Skeletal muscle tissue (tissue), 3 donors: ENCODE measurements at regions not wholly inside any gene's neighbourhood (a gene's known extent, or its start where the extent isn't known, plus 50 kb on each side); places are given as distances from the start of the nearest gene placed in this dataset.

Source experiments
- H3K27ac ChIP-seq: one replicate; pipeline ENCODE4 v1.7.0; 2013; ENCODE audit warnings: mild to moderate bottlenecking, low read depth, low read length, inconsistent platforms
- H3K27me3 ChIP-seq, 3 donors: one replicate each; pipeline ENCODE4 v1.7.0; 2013; ENCODE audit warnings: low read length in 3 of 3; ENCODE audit not compliant: control insufficient read depth in 3 of 3, insufficient read depth in 3 of 3
- H3K36me3 ChIP-seq, 3 donors: one replicate each; pipeline ENCODE4 v1.7.0; 2013; ENCODE audit warnings: low read length in 3 of 3; ENCODE audit not compliant: control insufficient read depth in 3 of 3, insufficient read depth in 3 of 3
- H3K4me1 ChIP-seq, 3 donors: one replicate each; pipeline ENCODE4 v1.7.0; 2013; ENCODE audit warnings: low read length in 3 of 3, mild to moderate bottlenecking in 3 of 3; ENCODE audit not compliant: control insufficient read depth in 3 of 3, insufficient read depth in 3 of 3
- H3K4me3 ChIP-seq, 3 donors: one replicate each; pipeline ENCODE4 v1.7.0; 2013; ENCODE audit warnings: low read length in 3 of 3
- H3K9ac ChIP-seq, 3 donors: one replicate each; pipeline ENCODE4 v1.7.0; 2013; ENCODE audit warnings: low read length in 3 of 3, mild to moderate bottlenecking in 3 of 3, moderate library complexity in 2 of 3, low read depth in 1 of 3
- H3K9me3 ChIP-seq, 3 donors: one replicate each; pipeline ENCODE4 v1.7.0; 2013; ENCODE audit warnings: low read length in 3 of 3; ENCODE audit not compliant: control insufficient read depth in 3 of 3
- donor health status: Osteomylitis.

- no peaks in the 10 kb centered on the region for H3K9me3 ChIP-seq
- H3K27me3 ChIP-seq, result no peaks in the 10 kb centered on the region
- no peaks in the 10 kb centered on the region for H3K36me3 ChIP-seq
- no peak overlapping the region for H3K27ac ChIP-seq
- H3K4me1 ChIP-seq, result peaks cover 0 to 3% (median 0%) of the 10 kb centered on the region in 3 donors
- H3K4me3 ChIP-seq, result no peak overlapping the region
- no peak overlapping the region for H3K9ac ChIP-seq
Observed at GRCh38 chr1:221449194-221449593, 292.7 kb downstream of the DUSP10 start.

GRCh38 chr1:221449801-221450470, 292.0 kb downstream of the DUSP10 start:
- Histone ChIP-seq H3K4me1 (peaks cover 0 to 3% (median 0%) of the 10 kb centered on the region in 3 donors), H3K27me3 (no peaks in the 10 kb centered on the region), H3K9ac (no peak overlapping the region)

GRCh38 chr1:221451741-221452140, 290.1 kb downstream of the DUSP10 start:
- no peaks in the 10 kb centered on the region for H3K27me3 ChIP-seq
- no peaks in the 10 kb centered on the region for H3K36me3 ChIP-seq
- H3K9me3 ChIP-seq, result no peaks in the 10 kb centered on the region
- no peak overlapping the region for H3K27ac ChIP-seq
- H3K4me1 ChIP-seq, result peaks cover 0 to 3% (median 0%) of the 10 kb centered on the region in 3 donors
- H3K4me3 ChIP-seq, result no peak overlapping the region
- no peak overlapping the region for H3K9ac ChIP-seq

More at GRCh38 chr1:221449801-221450470, 292.0 kb downstream of the DUSP10 start:
- Histone ChIP-seq H3K27ac (no peak overlapping the region), H3K36me3 (no peaks in the 10 kb centered on the region), H3K9me3 (no peaks in the 10 kb centered on the region), H3K4me3 (no peak overlapping the region)

- no peaks in the 10 kb centered on the region for H3K9me3 ChIP-seq
- no peak overlapping the region for H3K9ac ChIP-seq
- no peaks in the 10 kb centered on the region for H3K36me3 ChIP-seq
- peaks cover 0 to 13% (median 8%) of the 10 kb centered on the region in 3 donors for H3K4me1 ChIP-seq
- no peak overlapping the region for H3K4me3 ChIP-seq
- H3K27me3 ChIP-seq, result no peaks in the 10 kb centered on the region
- H3K27ac ChIP-seq, result no peak overlapping the region
Observed at GRCh38 chr1:221454096-221454495, 287.8 kb downstream of the DUSP10 start.

- no peaks in the 10 kb centered on the region for H3K36me3 ChIP-seq
- no peak overlapping the region for H3K27ac ChIP-seq
- H3K9ac ChIP-seq, result no peak overlapping the region
- H3K9me3 ChIP-seq, result no peaks in the 10 kb centered on the region
- peaks cover 0 to 23% (median 19%) of the 10 kb centered on the region in 3 donors for H3K4me1 ChIP-seq
- H3K27me3 ChIP-seq, result no peaks in the 10 kb centered on the region
- no peak overlapping the region for H3K4me3 ChIP-seq
Observed at GRCh38 chr1:221456918-221457317, 285.0 kb downstream of the DUSP10 start.

GRCh38 chr1:221457685-221458446, 284.0 kb downstream of the DUSP10 start:
- peak overlapping the region in 1 of 3 donors; percentile 11 for H3K4me3 ChIP-seq
- no peaks in the 10 kb centered on the region for H3K36me3 ChIP-seq
- peak overlapping the region; percentile 83 for H3K27ac ChIP-seq
- no peaks in the 10 kb centered on the region for H3K9me3 ChIP-seq
- H3K9ac ChIP-seq, result peak overlapping the region in 2 of 3 donors; percentile 2 to 67
- peaks cover 0 to 31% (median 24%) of the 10 kb centered on the region in 3 donors for H3K4me1 ChIP-seq
- no peaks in the 10 kb centered on the region for H3K27me3 ChIP-seq

GRCh38 chr1:221458447-221459156, 283.3 kb downstream of the DUSP10 start:
- H3K27ac ChIP-seq, result peak overlapping the region; percentile 83
- no peaks in the 10 kb centered on the region for H3K9me3 ChIP-seq
- H3K9ac ChIP-seq, result peak overlapping the region in 2 of 3 donors; percentile 2 to 67
- H3K4me1 ChIP-seq, result peaks cover 0 to 31% (median 24%) of the 10 kb centered on the region in 3 donors
- H3K27me3 ChIP-seq, result no peaks in the 10 kb centered on the region
- H3K4me3 ChIP-seq, result peak overlapping the region in 1 of 3 donors; percentile 11
- H3K36me3 ChIP-seq, result no peaks in the 10 kb centered on the region

- Histone ChIP-seq H3K36me3 (no peaks in the 10 kb centered on the region), H3K4me3 (no peak overlapping the region), H3K27ac (peak overlapping the region; percentile 83), H3K27me3 (no peaks in the 10 kb centered on the region), H3K4me1 (peaks cover 0 to 31% (median 30%) of the 10 kb centered on the region in 3 donors), H3K9ac (no peak overlapping the region), H3K9me3 (no peaks in the 10 kb centered on the region)
Observed at GRCh38 chr1:221459558-221459957, 282.3 kb downstream of the DUSP10 start.

- Histone ChIP-seq H3K4me1 (peaks cover 0 to 31% (median 30%) of the 10 kb centered on the region in 3 donors), H3K9ac (no peak overlapping the region), H3K27ac (peak overlapping the region; percentile 83), H3K9me3 (no peaks in the 10 kb centered on the region), H3K27me3 (no peaks in the 10 kb centered on the region), H3K4me3 (no peak overlapping the region), H3K36me3 (no peaks in the 10 kb centered on the region)
Observed at GRCh38 chr1:221462345-221462744, 279.5 kb downstream of the DUSP10 start.
